DOHH2 (cell line): ENCODE measurements at regions not wholly inside any gene's neighbourhood (a gene's known extent, or its start where the extent isn't known, plus 50 kb on each side); places are given as distances from the start of the nearest gene placed in this dataset.

ENCODE experiments used
- H3F3A ChIP-seq: fragments of 200-600 bp; sonication (generic), shearing (Covaris generic); 2 replicates; pipeline ENCODE4 v1.6.0; 2016; ENCODE audit warnings: antibody characterized with exemption, mild to moderate bottlenecking; ENCODE audit not compliant: control insufficient read depth, insufficient read depth
- H3K27ac ChIP-seq: fragments of 200-600 bp; sonication (generic); 2 replicates; pipeline ENCODE4 v1.5.1; 2014; ENCODE audit warnings: low read depth, mild to moderate bottlenecking, low read length, moderate library complexity
- H3K27me3 ChIP-seq: fragments of 200-600 bp; sonication (generic); 2 replicates; pipeline ENCODE4 v1.6.1; 2014; ENCODE audit warnings: mild to moderate bottlenecking, low read length, mixed read lengths; ENCODE audit not compliant: control insufficient read depth
- H3K36me3 ChIP-seq: fragments of 200-600 bp; sonication (generic); 2 replicates; pipeline ENCODE4 v1.6.1; 2014; ENCODE audit warnings: mild to moderate bottlenecking, low read length, moderate library complexity, mixed read lengths; ENCODE audit not compliant: control insufficient read depth
- H3K4me1 ChIP-seq: fragments of 200-600 bp; sonication (generic); 2 replicates; pipeline ENCODE4 v1.6.1; 2014; ENCODE audit warnings: mild to moderate bottlenecking, low read length, mixed read lengths; ENCODE audit not compliant: control insufficient read depth
- H3K4me2 ChIP-seq: fragments of 200-600 bp; sonication (generic); 2 replicates; pipeline ENCODE4 v1.6.0; 2014; ENCODE audit warnings: mild to moderate bottlenecking, low read length, moderate library complexity
- H3K4me3 ChIP-seq: fragments of 200-600 bp; sonication (generic); 2 replicates; pipeline ENCODE4 v1.5.1; 2014; ENCODE audit warnings: mild to moderate bottlenecking, low read length, mixed read lengths
- H3K79me2 ChIP-seq: fragments of 200-600 bp; sonication (generic); 2 replicates; pipeline ENCODE4 v1.6.1; 2014; ENCODE audit warnings: mild to moderate bottlenecking, low read length, mixed read lengths; ENCODE audit not compliant: control insufficient read depth
- H3K9me2 ChIP-seq: fragments of 200-600 bp; sonication (generic); replicated peaks from 2 replicates; pipeline ENCODE4 v1.6.1; 2014; ENCODE audit warnings: mild to moderate bottlenecking, low read length, mixed read lengths; ENCODE audit not compliant: control insufficient read depth
- H3K9me3 ChIP-seq: fragments of 200-600 bp; sonication (generic); 2 replicates; pipeline ENCODE4 v1.6.1; 2014; ENCODE audit warnings: antibody characterized with exemption, low read length, mixed read lengths; ENCODE audit not compliant: control insufficient read depth, insufficient read depth
- H4K20me1 ChIP-seq: fragments of 200-600 bp; sonication (generic); 2 replicates; pipeline ENCODE4 v1.6.0; 2014; ENCODE audit warnings: low read depth, mild to moderate bottlenecking, antibody characterized with exemption, low read length, moderate library complexity; ENCODE audit not compliant: control insufficient read depth, insufficient read depth
- CTCF ChIP-seq: fragments of 200-600 bp; sonication (generic); IDR thresholded peaks from one replicate; pipeline ENCODE4 v1.5.1; 2014; ENCODE audit warnings: antibody characterized with exemption, mild to moderate bottlenecking, low read depth, low read length; ENCODE audit not compliant: poor library complexity, severe bottlenecking
- EZH2phosphoT487 ChIP-seq: fragments of 200-600 bp; sonication (generic); IDR thresholded peaks from 2 replicates; pipeline ENCODE4 v1.6.1; 2017; ENCODE audit warnings: borderline replicate concordance, mild to moderate bottlenecking, antibody characterized with exemption, low read length, moderate library complexity, mixed read lengths

GRCh38 chr2:45331410-45331786 is 279.7 kb downstream of the SRBD1 start:
- Histone ChIP-seq H3K36me3 (no peaks in the 10 kb centered on the region), H3F3A (no peaks in the 10 kb centered on the region), H3K9me3 (no peaks in the 10 kb centered on the region), H3K9me2 (no peaks in the 10 kb centered on the region), H3K79me2 (no peaks in the 10 kb centered on the region), H3K27ac (no peak overlapping the region), H3K4me2 (no peak overlapping the region), H3K4me3 (no peak overlapping the region), H3K27me3 (peaks cover 2% of the 10 kb centered on the region; the same call in 1 of the 2 replicates), H4K20me1 (no peaks in the 10 kb centered on the region), H3K4me1 (no peaks in the 10 kb centered on the region)
- no peak for TF ChIP-seq CTCF
- TF ChIP-seq EZH2phosphoT487 = no peak

GRCh38 chr2:45330637-45331409 is 280.2 kb downstream of the SRBD1 start:
- Histone ChIP-seq H3K36me3 (no peaks in the 10 kb centered on the region), H3K4me2 (no peak overlapping the region), H3K9me3 (no peaks in the 10 kb centered on the region), H3K79me2 (no peaks in the 10 kb centered on the region), H3K27me3 (peaks cover 2% of the 10 kb centered on the region; the same call in 1 of the 2 replicates), H4K20me1 (no peaks in the 10 kb centered on the region), H3K9me2 (no peaks in the 10 kb centered on the region), H3K27ac (no peak overlapping the region), H3F3A (no peaks in the 10 kb centered on the region), H3K4me1 (no peaks in the 10 kb centered on the region), H3K4me3 (no peak overlapping the region)
- TF ChIP-seq EZH2phosphoT487 = no peak
- no peak for TF ChIP-seq CTCF

GRCh38 chr2:45330108-45330507 is 281.0 kb downstream of the SRBD1 start:
- Histone ChIP-seq H3K79me2 (no peaks in the 10 kb centered on the region), H3K27me3 (peaks cover 2% of the 10 kb centered on the region; the same call in 1 of the 2 replicates), H3K36me3 (no peaks in the 10 kb centered on the region), H3K9me3 (no peaks in the 10 kb centered on the region), H3K9me2 (no peaks in the 10 kb centered on the region), H4K20me1 (no peaks in the 10 kb centered on the region), H3K4me1 (no peaks in the 10 kb centered on the region), H3F3A (no peaks in the 10 kb centered on the region), H3K27ac (no peak overlapping the region), H3K4me2 (no peak overlapping the region), H3K4me3 (no peak overlapping the region)
- TF ChIP-seq EZH2phosphoT487 = no peak
- TF ChIP-seq CTCF = no peak
